Activated naive CD8-positive, alpha-beta T cell treated with anti-CD3 and anti-CD28 coated beads, Interleukin-2, amount 50 U/mL, for 24 hours (primary cell): ENCODE measurements at regions not wholly inside any gene's neighbourhood (a gene's known extent, or its start where the extent isn't known, plus 50 kb on each side); places are given as distances from the start of the nearest gene placed in this dataset.

Source experiments
- ATAC-seq: fragments of 150-1000 bp; cut with Tn5 transposase; one replicate; pipeline ENCODE4 v1.10.0; 2021
- DNase-seq: peaks from one replicate; pipeline ENCODE4 v3.0.0; 2021
- H3K27ac Mint-ChIP-seq: one replicate; pipeline ENCODE4 v1.8.0; 2021; ENCODE audit warnings: mild to moderate bottlenecking, mixed read lengths
- H3K27me3 Mint-ChIP-seq: one replicate; pipeline ENCODE4 v1.8.0; 2021; ENCODE audit warnings: mixed read lengths
- H3K36me3 Mint-ChIP-seq: one replicate; pipeline ENCODE4 v1.8.0; 2021; ENCODE audit warnings: low read depth, mixed read lengths
- H3K4me1 Mint-ChIP-seq: one replicate; pipeline ENCODE4 v1.8.0; 2021; ENCODE audit warnings: mixed read lengths
- H3K4me3 Mint-ChIP-seq: one replicate; pipeline ENCODE4 v1.8.0; 2021; ENCODE audit warnings: mild to moderate bottlenecking, moderate library complexity, mixed read lengths
- H3K9me3 Mint-ChIP-seq: one replicate; pipeline ENCODE4 v1.8.0; 2021; ENCODE audit warnings: mixed read lengths

DNA sequence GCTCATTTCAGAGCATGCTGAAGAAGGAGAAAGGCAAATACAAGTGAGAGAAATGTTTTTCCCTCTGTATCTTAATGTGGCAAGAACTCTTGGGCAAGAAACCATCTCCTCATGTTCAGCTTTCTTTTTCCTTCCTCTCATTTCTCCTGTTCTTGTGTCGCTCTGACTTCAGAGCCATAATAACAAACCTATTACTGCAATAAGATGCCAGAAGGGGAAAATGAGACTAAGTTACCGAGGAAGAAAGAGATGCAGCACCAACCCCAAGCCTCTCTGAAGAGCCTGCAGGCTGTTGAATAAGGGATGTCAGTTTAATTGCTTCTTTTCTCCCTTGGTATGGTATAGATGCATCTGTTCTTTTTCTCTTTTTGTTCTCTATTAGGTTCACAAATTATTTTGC, 170.1 kb upstream of the GLRA1 start:
- Mint-ChIP-seq H3K27ac (no peak overlapping the region), H3K9me3 (no peaks in the 10 kb centered on the region), H3K4me3 (no peak overlapping the region), H3K27me3 (no peaks in the 10 kb centered on the region), H3K4me1 (no peaks in the 10 kb centered on the region), H3K36me3 (no peaks in the 10 kb centered on the region)
- ATAC-seq (no peak), DNase-seq (no peak)

DNA sequence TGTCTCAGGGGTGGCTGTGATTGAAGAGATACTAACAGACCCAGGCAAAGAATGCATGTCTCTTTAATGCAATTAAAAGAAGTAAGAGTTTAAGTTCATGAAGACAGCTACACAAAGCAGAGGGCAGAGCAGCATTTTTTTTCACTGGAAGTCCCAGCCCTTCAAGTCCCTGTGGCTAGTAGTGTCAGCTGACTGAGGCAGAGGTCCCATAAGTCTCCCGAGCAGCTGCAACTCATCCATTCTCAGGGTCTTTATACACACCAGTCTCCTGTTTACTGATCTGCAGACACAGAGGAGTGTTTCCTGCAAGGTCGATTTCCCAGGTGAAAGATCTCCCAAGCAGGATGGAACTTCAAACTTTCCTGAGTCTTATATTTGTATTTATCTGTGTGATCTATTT, 169.4 kb upstream of the GLRA1 start:
- H3K27ac Mint-ChIP-seq: no peak overlapping the region
- H3K9me3 Mint-ChIP-seq: no peaks in the 10 kb centered on the region

DNA sequence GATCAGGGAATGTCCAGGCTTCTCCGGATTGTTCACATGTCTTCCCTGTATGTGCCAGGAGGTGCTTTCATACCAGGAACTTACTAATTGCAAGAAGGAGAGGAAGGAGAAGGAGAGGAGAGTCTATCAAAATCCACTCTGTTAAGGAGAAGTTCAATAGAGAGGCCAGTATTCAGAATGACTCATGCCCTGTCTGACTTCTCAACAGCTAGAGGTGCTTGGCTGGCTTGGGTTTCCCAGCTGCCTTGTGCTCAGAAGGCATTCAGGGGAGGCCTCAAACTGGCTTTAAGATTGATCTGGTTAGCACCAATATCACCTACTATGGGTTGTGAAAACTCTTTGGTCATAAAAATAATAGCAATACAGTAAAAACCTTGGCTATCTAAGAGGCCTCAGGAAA, 167.9 kb upstream of the GLRA1 start:
- DNase-seq: no peak
- Mint-ChIP-seq H3K27me3 (no peaks in the 10 kb centered on the region), H3K4me3 (no peak overlapping the region), H3K4me1 (no peaks in the 10 kb centered on the region), H3K27ac (no peak overlapping the region), H3K9me3 (no peaks in the 10 kb centered on the region), H3K36me3 (no peaks in the 10 kb centered on the region)
- ATAC-seq: no peak

More for the DNA sequence above, 169.4 kb upstream of the GLRA1 start:
- Mint-ChIP-seq H3K4me1 (no peaks in the 10 kb centered on the region), H3K4me3 (no peak overlapping the region), H3K36me3 (no peaks in the 10 kb centered on the region), H3K27me3 (no peaks in the 10 kb centered on the region)
- ATAC-seq (no peak), DNase-seq (no peak)

DNA sequence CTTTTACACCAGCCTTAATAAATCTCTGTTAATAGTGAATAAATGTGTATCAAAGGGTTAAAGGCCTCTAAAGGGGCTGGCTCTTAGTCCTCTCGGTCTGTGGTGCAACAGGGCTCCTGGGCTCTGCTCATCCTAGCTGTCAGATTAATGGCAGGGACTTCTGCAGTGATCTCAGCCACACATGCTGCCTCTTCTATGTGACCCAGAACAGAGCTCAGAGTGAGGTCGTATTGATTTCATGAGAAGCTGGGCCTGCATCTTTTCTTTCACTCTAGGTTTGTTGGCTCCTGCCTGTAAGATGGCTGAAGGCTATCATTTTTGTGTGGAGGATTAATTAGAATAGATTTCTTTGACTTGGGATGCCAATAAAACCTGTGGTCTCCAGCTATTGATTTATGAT, 165.0 kb upstream of the GLRA1 start:
- Mint-ChIP-seq H3K9me3 (no peaks in the 10 kb centered on the region), H3K4me3 (no peak overlapping the region), H3K36me3 (no peaks in the 10 kb centered on the region), H3K27ac (no peak overlapping the region), H3K4me1 (no peaks in the 10 kb centered on the region), H3K27me3 (no peaks in the 10 kb centered on the region)
- DNase-seq (no peak), ATAC-seq (no peak)

GRCh38 chr5:152086668-152087067, 162.0 kb upstream of the GLRA1 start:
- ATAC-seq: no peak
- H3K36me3 Mint-ChIP-seq: no peaks in the 10 kb centered on the region
- H3K27me3 Mint-ChIP-seq: no peaks in the 10 kb centered on the region
- no peaks in the 10 kb centered on the region for H3K9me3 Mint-ChIP-seq
- DNase-seq: no peak
- H3K4me3 Mint-ChIP-seq: no peak overlapping the region
- no peak overlapping the region for H3K27ac Mint-ChIP-seq
- H3K4me1 Mint-ChIP-seq: no peaks in the 10 kb centered on the region

DNA sequence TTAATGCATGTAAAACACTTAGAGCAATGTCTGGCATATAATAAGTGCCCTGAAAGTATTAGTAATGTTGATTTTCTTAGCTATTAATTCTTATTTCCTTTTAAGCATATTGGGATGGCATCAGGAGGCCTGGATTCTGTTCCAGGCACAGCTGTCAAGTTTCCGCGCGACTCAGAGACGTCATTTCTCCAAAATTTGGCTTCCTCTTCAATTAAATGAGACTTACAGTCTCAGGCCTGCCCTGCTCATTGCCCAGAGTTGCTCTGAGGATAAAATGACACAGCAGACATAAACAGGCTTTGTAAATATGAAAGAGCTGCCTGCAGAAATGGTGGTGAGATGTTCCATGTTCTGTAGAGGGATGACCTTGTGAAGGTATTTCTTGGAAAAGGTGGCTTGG, 159.8 kb upstream of the GLRA1 start:
- ATAC-seq (no peak), DNase-seq (no peak)
- no peak overlapping the region for H3K27ac Mint-ChIP-seq
- H3K27me3 Mint-ChIP-seq: no peaks in the 10 kb centered on the region
- no peaks in the 10 kb centered on the region for H3K4me1 Mint-ChIP-seq
- H3K9me3 Mint-ChIP-seq: no peaks in the 10 kb centered on the region
- H3K4me3 Mint-ChIP-seq: no peak overlapping the region
- H3K36me3 Mint-ChIP-seq: no peaks in the 10 kb centered on the region

DNA sequence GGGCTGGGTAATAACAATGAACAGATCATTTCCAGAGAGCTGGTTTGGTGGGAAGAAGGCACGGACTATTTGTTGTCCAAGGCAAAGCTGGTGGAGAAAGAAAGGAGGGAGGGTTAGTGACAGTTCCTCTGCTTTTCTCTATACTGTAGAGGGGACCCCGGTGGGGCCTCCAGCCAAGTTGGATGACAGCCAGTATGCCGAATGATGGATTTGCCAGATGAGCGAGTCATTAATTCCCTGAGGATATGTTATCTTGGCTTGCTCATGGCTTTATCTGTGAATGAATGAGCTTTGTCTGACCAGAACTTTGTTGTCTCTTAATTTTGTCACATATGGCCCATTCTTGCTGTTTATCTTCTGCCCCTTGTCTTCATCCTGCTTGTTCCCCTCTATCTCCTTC, 158.6 kb upstream of the GLRA1 start:
- Mint-ChIP-seq H3K27ac (no peak overlapping the region), H3K36me3 (no peaks in the 10 kb centered on the region), H3K4me3 (no peak overlapping the region), H3K27me3 (no peaks in the 10 kb centered on the region), H3K4me1 (no peaks in the 10 kb centered on the region), H3K9me3 (no peaks in the 10 kb centered on the region)
- DNase-seq (no peak), ATAC-seq (no peak)

DNA sequence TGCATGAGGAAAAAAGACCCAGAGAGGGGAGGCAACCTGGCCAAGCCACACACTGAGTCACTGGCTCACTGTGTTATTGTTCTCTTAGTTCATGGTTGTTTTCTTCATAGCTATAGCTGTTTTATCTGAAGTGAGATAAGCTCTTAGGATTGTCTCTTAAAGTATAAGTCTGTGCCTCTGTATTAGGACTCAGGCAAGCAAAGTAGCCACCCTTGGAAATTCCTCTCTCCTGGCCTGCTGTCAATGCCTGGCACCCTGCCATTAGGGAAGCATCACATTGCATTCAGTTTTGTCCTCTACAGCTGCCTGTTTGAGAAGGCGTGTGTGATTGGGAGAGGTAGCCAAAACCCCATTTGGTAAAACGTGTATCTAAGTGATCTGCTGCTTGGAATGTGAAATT, 147.4 kb upstream of the GLRA1 start:
- no peaks in the 10 kb centered on the region for H3K9me3 Mint-ChIP-seq
- H3K27me3 Mint-ChIP-seq: peaks cover 2% of the 10 kb centered on the region
- DNase-seq (no peak), ATAC-seq (no peak)
- no peak overlapping the region for H3K4me3 Mint-ChIP-seq
- no peak overlapping the region for H3K27ac Mint-ChIP-seq
- no peaks in the 10 kb centered on the region for H3K4me1 Mint-ChIP-seq
- no peaks in the 10 kb centered on the region for H3K36me3 Mint-ChIP-seq

- Mint-ChIP-seq H3K4me3 (no peak overlapping the region), H3K27ac (no peak overlapping the region), H3K4me1 (no peaks in the 10 kb centered on the region), H3K27me3 (peaks cover 2% of the 10 kb centered on the region), H3K36me3 (no peaks in the 10 kb centered on the region), H3K9me3 (no peaks in the 10 kb centered on the region)
- ATAC-seq (no peak), DNase-seq (no peak)
These were observed 145.9 kb upstream of the GLRA1 start for GRCh38 chr5:152070591-152070990.

- H3K4me1 Mint-ChIP-seq: no peaks in the 10 kb centered on the region
- no peaks in the 10 kb centered on the region for H3K27me3 Mint-ChIP-seq
- ATAC-seq (no peak), DNase-seq (no peak)
- no peak overlapping the region for H3K4me3 Mint-ChIP-seq
- H3K9me3 Mint-ChIP-seq: no peaks in the 10 kb centered on the region
- no peak overlapping the region for H3K27ac Mint-ChIP-seq
- H3K36me3 Mint-ChIP-seq: no peaks in the 10 kb centered on the region
These were observed 142.1 kb upstream of the GLRA1 start for GRCh38 chr5:152066784-152067183.

- Mint-ChIP-seq H3K4me1 (peaks cover 5% of the 10 kb centered on the region), H3K9me3 (no peaks in the 10 kb centered on the region), H3K4me3 (no peak overlapping the region), H3K27ac (no peak overlapping the region), H3K36me3 (no peaks in the 10 kb centered on the region), H3K27me3 (no peaks in the 10 kb centered on the region)
- DNase-seq (no peak), ATAC-seq (no peak)
These were observed 138.4 kb upstream of the GLRA1 start for GRCh38 chr5:152063004-152063403.

DNA sequence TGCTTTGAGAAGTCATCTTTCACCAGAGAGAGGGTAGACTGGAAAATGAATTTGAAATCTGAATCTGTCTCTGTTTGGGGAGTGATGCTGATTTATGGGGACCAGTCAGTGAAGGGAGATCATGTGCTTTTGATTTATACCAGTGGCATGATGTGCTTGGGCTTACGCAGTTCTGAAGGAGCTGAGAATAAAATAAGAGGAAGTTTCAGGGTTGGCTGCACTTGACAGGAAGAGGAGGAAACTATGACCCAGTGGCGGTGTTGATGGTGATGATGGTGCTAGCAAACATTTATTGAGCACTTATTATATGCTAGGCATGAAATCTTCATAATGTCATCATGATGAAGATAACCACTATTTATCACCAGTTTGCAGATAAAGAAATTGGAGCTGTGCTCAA, 136.4 kb upstream of the GLRA1 start:
- no peaks in the 10 kb centered on the region for H3K9me3 Mint-ChIP-seq
- no peak for DNase-seq
- no peak for ATAC-seq
- H3K27me3 Mint-ChIP-seq: no peaks in the 10 kb centered on the region
- H3K27ac Mint-ChIP-seq: no peak overlapping the region
- no peak overlapping the region for H3K4me3 Mint-ChIP-seq
- no peaks in the 10 kb centered on the region for H3K36me3 Mint-ChIP-seq
- peaks cover 5% of the 10 kb centered on the region for H3K4me1 Mint-ChIP-seq

DNA sequence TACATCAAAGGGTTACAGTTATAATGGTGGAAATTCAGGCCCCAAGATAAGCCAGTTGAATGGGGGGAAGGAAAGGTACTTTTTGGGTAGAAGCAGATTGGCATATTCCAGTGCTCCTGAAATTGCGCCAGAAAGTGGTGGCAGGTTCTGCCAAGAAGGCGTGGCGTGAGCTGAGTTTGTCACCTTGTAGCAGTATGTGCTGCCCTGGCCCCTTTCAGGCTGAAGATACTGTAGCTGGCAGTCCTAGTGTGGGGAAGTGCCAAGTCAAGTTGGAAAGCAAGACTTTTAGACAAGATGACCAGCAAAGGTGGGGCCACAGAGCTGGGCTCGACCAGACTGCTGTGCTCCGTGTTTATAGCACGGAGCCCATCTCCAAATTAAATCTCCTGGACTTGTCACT, 133.6 kb upstream of the GLRA1 start:
- ATAC-seq: no peak
- no peak overlapping the region for H3K4me3 Mint-ChIP-seq
- H3K27me3 Mint-ChIP-seq: no peaks in the 10 kb centered on the region
- H3K9me3 Mint-ChIP-seq: no peaks in the 10 kb centered on the region
- DNase-seq: no peak
- peaks cover 5% of the 10 kb centered on the region for H3K4me1 Mint-ChIP-seq
- H3K36me3 Mint-ChIP-seq: no peaks in the 10 kb centered on the region
- H3K27ac Mint-ChIP-seq: no peak overlapping the region

DNA sequence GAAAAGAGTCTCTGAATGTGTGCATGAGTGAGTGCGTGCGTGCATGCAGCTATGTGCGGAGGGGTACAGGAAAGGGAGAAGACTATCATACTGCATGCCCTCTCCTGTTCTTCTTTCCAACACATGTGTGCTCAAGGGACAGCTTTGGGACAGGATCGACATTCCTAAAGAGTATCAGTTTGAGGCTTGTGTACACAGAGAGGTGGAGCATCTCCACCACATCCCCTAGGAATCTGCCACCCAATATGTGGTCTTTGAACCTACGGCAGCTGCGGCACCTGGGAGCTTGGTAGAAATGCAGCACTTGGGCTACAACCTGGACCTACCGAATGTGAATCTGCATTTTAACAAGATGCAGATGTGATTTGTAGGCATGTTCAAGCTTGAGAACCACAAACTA, 132.3 kb upstream of the GLRA1 start:
- H3K27ac Mint-ChIP-seq: no peak overlapping the region
- peaks cover 5% of the 10 kb centered on the region for H3K4me1 Mint-ChIP-seq
- ATAC-seq (no peak), DNase-seq (no peak)
- H3K9me3 Mint-ChIP-seq: peaks cover 5% of the 10 kb centered on the region
- peaks cover 2% of the 10 kb centered on the region for H3K36me3 Mint-ChIP-seq
- H3K27me3 Mint-ChIP-seq: no peaks in the 10 kb centered on the region
- H3K4me3 Mint-ChIP-seq: no peak overlapping the region

DNA sequence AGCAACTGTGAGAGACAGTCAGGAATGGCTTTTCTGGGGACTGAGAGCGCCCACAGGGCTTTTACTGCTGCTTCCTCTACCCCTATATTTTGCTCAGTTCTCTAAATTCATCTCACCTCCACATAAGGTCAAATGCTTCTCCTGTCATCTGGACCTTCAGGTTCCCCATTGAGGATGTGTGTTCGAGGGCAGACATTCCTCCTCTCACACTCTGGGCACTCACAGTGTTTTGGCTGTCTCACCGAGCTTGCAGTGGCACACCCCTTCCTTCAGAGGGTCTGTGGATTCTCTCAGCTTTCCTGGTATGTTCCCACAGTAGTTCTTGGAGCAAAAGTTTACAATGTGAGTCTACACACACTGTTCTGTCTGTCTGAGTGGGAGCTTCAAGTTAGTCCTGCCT, 127.8 kb upstream of the GLRA1 start:
- peaks cover 35% of the 10 kb centered on the region for H3K9me3 Mint-ChIP-seq
- H3K4me3 Mint-ChIP-seq: no peak overlapping the region
- no peak for ATAC-seq
- no peak overlapping the region for H3K27ac Mint-ChIP-seq
- peaks cover 4% of the 10 kb centered on the region for H3K36me3 Mint-ChIP-seq
- H3K4me1 Mint-ChIP-seq: no peaks in the 10 kb centered on the region
- no peaks in the 10 kb centered on the region for H3K27me3 Mint-ChIP-seq
- DNase-seq: no peak

- no peaks in the 10 kb centered on the region for H3K27me3 Mint-ChIP-seq
- no peak for ATAC-seq
These were observed 127.1 kb upstream of the GLRA1 start for GRCh38 chr5:152051499-152052454.

More at GRCh38 chr5:152051499-152052454, 127.1 kb upstream of the GLRA1 start:
- Mint-ChIP-seq H3K4me3 (no peak overlapping the region), H3K9me3 (peaks cover 37% of the 10 kb centered on the region), H3K4me1 (no peaks in the 10 kb centered on the region), H3K27ac (no peak overlapping the region), H3K36me3 (peaks cover 4% of the 10 kb centered on the region)
- no peak for DNase-seq
